ENCODE measurements at regions not wholly inside any gene's neighbourhood (a gene's known extent, or its start where the extent isn't known, plus 50 kb on each side); places are given as distances from the start of the nearest gene placed in this dataset.

DNA sequence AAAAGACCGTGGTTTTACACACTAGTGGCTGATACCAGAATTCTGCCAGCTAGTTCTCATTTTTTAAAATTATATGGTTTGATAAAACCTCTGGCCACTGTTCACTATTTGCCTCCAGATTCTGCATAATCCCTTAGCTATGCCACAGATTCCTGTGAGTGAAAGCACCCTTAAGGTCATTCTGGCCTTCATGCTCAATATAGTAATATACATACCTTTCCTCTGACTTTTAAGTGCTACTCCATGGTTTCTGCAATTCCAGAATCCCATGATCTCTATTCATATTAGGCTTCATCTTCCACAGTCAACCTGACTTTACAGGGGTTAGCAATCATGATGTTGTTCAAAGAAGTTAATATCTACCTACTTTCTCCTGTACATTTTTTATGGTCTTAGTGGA is 274.1 kb upstream of the EDNRB start:
- CTCF ChIA-PET = no interaction called here
- TF ChIP-seq, protein P1, sequence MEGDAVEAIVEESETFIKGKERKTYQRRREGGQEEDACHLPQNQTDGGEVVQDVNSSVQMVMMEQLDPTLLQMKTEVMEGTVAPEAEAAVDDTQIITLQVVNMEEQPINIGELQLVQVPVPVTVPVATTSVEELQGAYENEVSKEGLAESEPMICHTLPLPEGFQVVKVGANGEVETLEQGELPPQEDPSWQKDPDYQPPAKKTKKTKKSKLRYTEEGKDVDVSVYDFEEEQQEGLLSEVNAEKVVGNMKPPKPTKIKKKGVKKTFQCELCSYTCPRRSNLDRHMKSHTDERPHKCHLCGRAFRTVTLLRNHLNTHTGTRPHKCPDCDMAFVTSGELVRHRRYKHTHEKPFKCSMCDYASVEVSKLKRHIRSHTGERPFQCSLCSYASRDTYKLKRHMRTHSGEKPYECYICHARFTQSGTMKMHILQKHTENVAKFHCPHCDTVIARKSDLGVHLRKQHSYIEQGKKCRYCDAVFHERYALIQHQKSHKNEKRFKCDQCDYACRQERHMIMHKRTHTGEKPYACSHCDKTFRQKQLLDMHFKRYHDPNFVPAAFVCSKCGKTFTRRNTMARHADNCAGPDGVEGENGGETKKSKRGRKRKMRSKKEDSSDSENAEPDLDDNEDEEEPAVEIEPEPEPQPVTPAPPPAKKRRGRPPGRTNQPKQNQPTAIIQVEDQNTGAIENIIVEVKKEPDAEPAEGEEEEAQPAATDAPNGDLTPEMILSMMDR (conservative IDR thresholded peaks at IDR 0.05; ENCODE audit: low read depth) = no peak
- POLR2A ChIA-PET (ENCODE audit: low non-redundant PET) = no interaction called here
- no peak overlapping the region for H3K27ac ChIP-seq
- no peak for DNase-seq (ENCODE audit: low spot score)

DNA sequence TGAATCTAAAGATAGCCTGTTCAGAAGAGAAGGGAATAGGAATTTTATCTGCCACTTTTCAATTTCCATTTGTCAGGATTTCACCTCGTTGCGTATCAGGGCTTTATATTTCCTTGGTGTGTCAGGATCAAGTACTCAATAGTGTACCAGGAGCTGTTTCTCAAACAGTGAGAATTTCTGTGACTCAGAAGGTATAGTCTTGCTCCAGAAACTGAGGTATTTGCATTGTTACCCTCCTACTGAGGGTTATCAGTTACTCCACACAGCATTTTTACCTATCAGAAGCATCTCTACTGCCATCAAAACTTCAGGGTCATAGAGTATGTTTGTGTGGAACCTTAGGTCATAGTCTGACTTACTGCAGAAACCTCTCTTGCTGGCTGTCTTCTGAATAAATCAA is 271.7 kb upstream of the EDNRB start:
- ChIA-PET CTCF (no interaction called here), POLR2A (ENCODE audit: low non-redundant PET) (no interaction called here)
- DNase-seq (ENCODE audit: low spot score) = no peak
- no peak overlapping the region for H3K27ac ChIP-seq
- TF ChIP-seq, protein P1 (conservative IDR thresholded peaks at IDR 0.05; ENCODE audit: low read depth) = no peak

DNA sequence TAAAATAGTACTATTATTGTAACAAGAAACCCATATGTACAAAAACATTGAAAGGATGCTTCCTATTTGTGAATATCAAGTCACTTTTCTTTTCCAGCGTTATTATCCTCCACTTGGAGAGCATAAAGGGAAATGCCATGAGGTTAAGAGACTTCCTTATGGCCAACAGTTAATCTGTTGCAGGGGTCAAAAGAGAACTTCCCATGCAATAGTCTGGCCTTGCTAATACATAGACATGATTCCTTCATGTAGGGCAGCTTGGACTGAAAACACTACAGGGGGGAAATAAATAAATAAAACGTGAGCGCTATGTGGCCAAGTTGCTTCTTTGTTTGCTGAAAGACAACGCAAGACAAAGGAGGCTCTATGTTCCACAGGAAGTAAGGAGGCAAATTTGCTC is 269.1 kb upstream of the EDNRB start:
- CTCF ChIA-PET = no interaction called here
- no peak overlapping the region for H3K27ac ChIP-seq
- no peak for DNase-seq (ENCODE audit: low spot score)
- TF ChIP-seq, protein P1 (conservative IDR thresholded peaks at IDR 0.05; ENCODE audit: low read depth) = no peak
- POLR2A ChIA-PET (ENCODE audit: low non-redundant PET) = no interaction called here

DNA sequence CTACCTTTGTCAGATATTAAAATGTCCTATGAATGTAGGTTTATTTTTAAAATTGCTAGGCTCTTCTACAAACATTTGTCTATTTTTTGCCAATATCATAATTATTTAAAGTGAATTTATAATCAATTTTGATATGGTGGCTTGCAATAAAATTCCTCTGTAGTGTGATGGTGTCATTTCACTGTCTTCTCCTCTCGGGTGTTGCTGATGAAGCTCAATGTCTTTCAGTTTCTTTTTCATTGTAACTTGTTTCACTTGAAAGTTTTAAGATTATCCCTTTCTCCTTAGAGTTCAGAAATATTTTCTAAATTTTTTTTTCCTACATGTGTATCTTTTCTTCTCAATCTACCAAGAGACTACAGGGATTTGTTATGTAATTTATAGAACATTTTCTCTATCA is 267.1 kb upstream of the EDNRB start:
- ChIA-PET CTCF (interaction anchor here (0.6 to 0.7 kb wide), 2 partner anchors 50 to 528 kb away, joined by 3 to 4 read pairs; no protein-coding TSS in a partner anchor), POLR2A (ENCODE audit: low non-redundant PET) (no interaction called here)
- no peak overlapping the region for H3K27ac ChIP-seq
- DNase-seq (ENCODE audit: low spot score) = no peak
- TF ChIP-seq, protein P1 (conservative IDR thresholded peaks at IDR 0.05; ENCODE audit: low read depth) = no peak

DNA sequence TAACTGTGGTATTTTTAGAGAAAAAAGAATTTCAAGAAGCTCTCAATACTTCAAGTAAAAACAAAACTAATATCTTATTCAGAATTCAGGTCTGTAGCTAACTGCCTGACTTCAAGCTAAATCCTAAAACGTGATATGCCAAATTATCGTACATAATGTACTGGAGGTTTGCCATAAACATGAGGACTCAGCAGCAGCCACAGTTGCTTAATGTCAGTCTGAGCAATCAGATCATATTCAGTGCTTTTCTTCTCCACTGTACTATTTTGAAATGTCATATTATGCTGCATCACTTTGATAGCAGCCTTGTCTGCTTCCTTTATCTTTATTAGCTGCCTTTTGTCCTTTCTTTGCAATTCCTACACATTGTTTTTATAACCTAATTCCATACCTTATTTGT is 265.1 kb upstream of the EDNRB start:
- TF ChIP-seq, protein P1 (conservative IDR thresholded peaks at IDR 0.05; ENCODE audit: low read depth) = no peak
- ChIA-PET CTCF (no interaction called here), POLR2A (ENCODE audit: low non-redundant PET) (no interaction called here)
- no peak for DNase-seq (ENCODE audit: low spot score)
- H3K27ac ChIP-seq = no peak overlapping the region

DNA sequence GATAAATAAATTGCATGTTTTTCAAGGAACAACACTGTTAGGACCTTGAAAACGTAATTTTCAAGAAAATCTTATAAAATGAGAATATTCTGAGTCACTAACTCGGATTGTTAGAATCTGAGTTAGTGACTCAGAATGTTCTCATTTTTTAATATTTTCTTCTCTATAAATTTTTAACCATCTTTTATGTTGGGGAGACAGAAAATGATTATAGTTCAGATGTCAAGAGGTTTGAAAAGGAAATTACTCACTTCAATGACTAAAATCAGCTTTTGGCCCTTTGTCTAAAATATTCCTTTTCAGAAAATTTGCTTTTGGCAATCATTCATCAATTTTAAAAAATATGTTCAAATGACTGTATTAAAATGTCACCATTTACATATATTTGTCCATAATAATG is 264.2 kb upstream of the EDNRB start:
- no peak overlapping the region for H3K27ac ChIP-seq
- ChIA-PET POLR2A (ENCODE audit: low non-redundant PET) (no interaction called here), CTCF (no interaction called here)
- TF ChIP-seq, protein P1 (conservative IDR thresholded peaks at IDR 0.05; ENCODE audit: low read depth) = no peak
- no peak for DNase-seq (ENCODE audit: low spot score)

DNA sequence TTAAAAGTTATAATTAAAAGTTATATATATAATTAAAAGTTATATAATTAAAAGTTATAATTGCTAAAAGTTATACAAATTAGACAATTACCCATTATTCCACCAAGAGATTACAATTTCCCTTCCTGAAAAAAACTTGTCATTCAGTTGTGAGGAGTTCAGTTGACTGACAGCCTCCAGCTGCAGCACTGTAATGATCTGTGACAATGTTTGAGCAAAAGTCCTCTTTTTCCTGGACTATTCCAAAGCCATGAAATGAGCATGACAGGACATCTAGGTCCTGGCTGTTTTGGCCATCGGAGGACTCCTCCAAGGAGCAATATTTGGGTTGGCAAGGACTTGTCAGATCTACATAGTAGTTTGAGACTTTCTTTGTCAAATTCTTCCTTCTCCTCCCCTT is 258.7 kb upstream of the EDNRB start:
- no peak overlapping the region for H3K27ac ChIP-seq
- ChIA-PET POLR2A (ENCODE audit: low non-redundant PET) (no interaction called here), CTCF (no interaction called here)
- DNase-seq (ENCODE audit: low spot score) = no peak
- TF ChIP-seq, protein P1 (conservative IDR thresholded peaks at IDR 0.05; ENCODE audit: low read depth) = no peak
